IPS-18c (cell line): ENCODE measurements at regions not wholly inside any gene's neighbourhood (a gene's known extent, or its start where the extent isn't known, plus 50 kb on each side); places are given as distances from the start of the nearest gene placed in this dataset.

ENCODE experiments used
- H3K4me3 ChIP-seq: 2 replicates; pipeline ENCODE4 v1.7.0; 2013; ENCODE audit warnings: low read depth, mild to moderate bottlenecking, low read length, moderate library complexity; ENCODE audit not compliant: insufficient read depth
- H3K9me3 ChIP-seq: one replicate; pipeline ENCODE4 v1.6.1; 2013; ENCODE audit warnings: mild to moderate bottlenecking, low read length, moderate library complexity; ENCODE audit not compliant: control insufficient read depth, insufficient read depth

- Histone ChIP-seq H3K4me3 (no peak overlapping the region), H3K9me3 (no peaks in the 10 kb centered on the region)
Measured at GRCh38 chr6:14816116-14816859, 429.6 kb upstream of the JARID2 start.

- Histone ChIP-seq H3K4me3 (no peak overlapping the region), H3K9me3 (no peaks in the 10 kb centered on the region)
Measured at GRCh38 chr6:14817074-14817473, 428.8 kb upstream of the JARID2 start.

- no peak overlapping the region for H3K4me3 ChIP-seq
- H3K9me3 ChIP-seq: no peaks in the 10 kb centered on the region
Measured at GRCh38 chr6:14818422-14818884, 427.4 kb upstream of the JARID2 start.

GRCh38 chr6:14819001-14819400, 426.9 kb upstream of the JARID2 start:
- H3K4me3 ChIP-seq: no peak overlapping the region
- no peaks in the 10 kb centered on the region for H3K9me3 ChIP-seq

GRCh38 chr6:14819840-14820420, 425.9 kb upstream of the JARID2 start:
- Histone ChIP-seq H3K9me3 (no peaks in the 10 kb centered on the region), H3K4me3 (no peak overlapping the region)

GRCh38 chr6:14822012-14822553, 423.8 kb upstream of the JARID2 start:
- H3K9me3 ChIP-seq: no peaks in the 10 kb centered on the region
- H3K4me3 ChIP-seq: no peak overlapping the region

GRCh38 chr6:14822679-14823078, 423.2 kb upstream of the JARID2 start:
- Histone ChIP-seq H3K4me3 (no peak overlapping the region), H3K9me3 (no peaks in the 10 kb centered on the region)

GRCh38 chr6:14824060-14824459, 421.8 kb upstream of the JARID2 start:
- Histone ChIP-seq H3K9me3 (no peaks in the 10 kb centered on the region), H3K4me3 (no peak overlapping the region)

GRCh38 chr6:14824484-14825275, 421.2 kb upstream of the JARID2 start:
- no peak overlapping the region for H3K4me3 ChIP-seq

GRCh38 chr6:14826456-14826855, 419.4 kb upstream of the JARID2 start:
- no peak overlapping the region for H3K4me3 ChIP-seq
- no peaks in the 10 kb centered on the region for H3K9me3 ChIP-seq

More at GRCh38 chr6:14824484-14825275, 421.2 kb upstream of the JARID2 start:
- H3K9me3 ChIP-seq: no peaks in the 10 kb centered on the region

GRCh38 chr6:14827354-14827753, 418.5 kb upstream of the JARID2 start:
- H3K4me3 ChIP-seq: no peak overlapping the region
- H3K9me3 ChIP-seq: no peaks in the 10 kb centered on the region

- H3K4me3 ChIP-seq: no peak overlapping the region
- no peaks in the 10 kb centered on the region for H3K9me3 ChIP-seq
Measured at GRCh38 chr6:14828201-14828611, 417.7 kb upstream of the JARID2 start.

- H3K9me3 ChIP-seq: no peaks in the 10 kb centered on the region
- no peak overlapping the region for H3K4me3 ChIP-seq
Measured at GRCh38 chr6:14831070-14831469, 414.8 kb upstream of the JARID2 start.

GRCh38 chr6:14831937-14832336, 413.9 kb upstream of the JARID2 start:
- H3K9me3 ChIP-seq: no peaks in the 10 kb centered on the region
- no peak overlapping the region for H3K4me3 ChIP-seq

- H3K4me3 ChIP-seq: no peak overlapping the region
- no peaks in the 10 kb centered on the region for H3K9me3 ChIP-seq
Measured at GRCh38 chr6:14832427-14832826, 413.4 kb upstream of the JARID2 start.

GRCh38 chr6:14834851-14835530, 410.9 kb upstream of the JARID2 start:
- Histone ChIP-seq H3K4me3 (no peak overlapping the region), H3K9me3 (no peaks in the 10 kb centered on the region)

- Histone ChIP-seq H3K9me3 (no peaks in the 10 kb centered on the region), H3K4me3 (no peak overlapping the region)
Measured at GRCh38 chr6:14837435-14837834, 408.4 kb upstream of the JARID2 start.
